SK-N-MC (cell line): ENCODE measurements at regions not wholly inside any gene's neighbourhood (a gene's known extent, or its start where the extent isn't known, plus 50 kb on each side); places are given as distances from the start of the nearest gene placed in this dataset.

Experiments
- DNase-seq: peaks from one replicate; pipeline ENCODE4 v3.0.0-alpha.2; 2011; ENCODE audit warnings: low read depth, low spot score
- H3K27ac ChIP-seq: fragments of 200-600 bp; sonication (generic); 2 replicates; pipeline ENCODE4 v1.5.1; 2016; ENCODE audit warnings: mixed run types
- H3K36me3 ChIP-seq: fragments of 200-600 bp; sonication (generic); 2 replicates; pipeline ENCODE4 v1.6.1; 2017; ENCODE audit warnings: antibody characterized with exemption, low read length, mixed read lengths; ENCODE audit not compliant: insufficient read depth
- H3K4me3 ChIP-seq: fragments of 200-600 bp; sonication (generic); 2 replicates; pipeline ENCODE4 v1.5.1; 2016
- H3K9ac ChIP-seq: fragments of 200-600 bp; sonication (generic); 2 replicates; pipeline ENCODE4 v1.8.0; 2017; ENCODE audit warnings: mixed run types, mixed read lengths; ENCODE audit not compliant: insufficient read length
- H3K9me3 ChIP-seq: fragments of 200-600 bp; sonication (generic); 2 replicates; pipeline ENCODE4 v1.6.1; 2017; ENCODE audit warnings: low read depth, mild to moderate bottlenecking, antibody characterized with exemption, low read length, moderate library complexity, mixed read lengths
- EZH2 ChIP-seq: fragments of 200-600 bp; sonication (generic); IDR thresholded peaks from one replicate; pipeline ENCODE4 v1.6.1; 2017; ENCODE audit warnings: antibody characterized with exemption
- FOXP2 ChIP-seq: optimal IDR thresholded peaks from 2 replicates; pipeline ENCODE3; 2011; ENCODE audit warnings: mild to moderate bottlenecking, moderate library complexity; ENCODE audit not compliant: insufficient read depth; ENCODE audit errors: extremely low read length, control extremely low read depth
- POLR2AphosphoS5 ChIP-seq: IDR thresholded peaks from 2 replicates; pipeline ENCODE4 v1.6.1; 2012; ENCODE audit warnings: mild to moderate bottlenecking, low read depth, low read length, borderline replicate concordance

DNA sequence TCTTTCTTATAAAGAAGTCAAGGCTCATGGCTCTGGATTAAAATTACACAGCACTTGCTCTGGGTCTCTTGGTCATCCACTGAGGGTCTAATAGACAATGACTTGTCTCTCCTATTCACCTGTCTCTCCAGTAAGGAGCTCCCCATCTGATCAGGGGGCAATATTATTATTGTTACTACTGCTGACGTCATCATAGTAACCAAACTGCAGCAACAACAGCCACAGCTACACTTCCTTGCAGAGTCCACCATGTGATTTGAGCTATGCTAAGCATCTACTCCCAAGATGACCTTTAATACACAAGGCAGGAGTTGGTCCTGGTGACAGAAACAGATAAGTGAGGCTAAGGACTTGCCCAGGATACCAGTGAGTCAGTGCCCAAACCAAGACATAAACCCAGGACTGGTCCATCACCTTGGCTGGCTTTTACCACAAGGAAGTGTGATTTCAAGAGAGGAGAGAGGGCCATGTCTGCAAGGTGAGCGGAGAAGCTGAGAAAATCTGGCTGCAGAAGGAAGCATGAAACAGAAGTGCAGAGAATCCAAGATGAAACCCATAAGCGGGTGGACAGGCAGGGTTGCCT is 602.5 kb downstream of the PTPRU start:
- H3K4me3 ChIP-seq = no peak overlapping the region
- H3K9me3 ChIP-seq = no peaks in the 10 kb centered on the region
- DNase-seq = no peak
- no peak overlapping the region for H3K9ac ChIP-seq
- no peak for TF ChIP-seq POLR2AphosphoS5
- no peak for TF ChIP-seq EZH2
- no peak for TF ChIP-seq FOXP2
- no peaks in the 10 kb centered on the region for H3K36me3 ChIP-seq
- no peak overlapping the region for H3K27ac ChIP-seq

DNA sequence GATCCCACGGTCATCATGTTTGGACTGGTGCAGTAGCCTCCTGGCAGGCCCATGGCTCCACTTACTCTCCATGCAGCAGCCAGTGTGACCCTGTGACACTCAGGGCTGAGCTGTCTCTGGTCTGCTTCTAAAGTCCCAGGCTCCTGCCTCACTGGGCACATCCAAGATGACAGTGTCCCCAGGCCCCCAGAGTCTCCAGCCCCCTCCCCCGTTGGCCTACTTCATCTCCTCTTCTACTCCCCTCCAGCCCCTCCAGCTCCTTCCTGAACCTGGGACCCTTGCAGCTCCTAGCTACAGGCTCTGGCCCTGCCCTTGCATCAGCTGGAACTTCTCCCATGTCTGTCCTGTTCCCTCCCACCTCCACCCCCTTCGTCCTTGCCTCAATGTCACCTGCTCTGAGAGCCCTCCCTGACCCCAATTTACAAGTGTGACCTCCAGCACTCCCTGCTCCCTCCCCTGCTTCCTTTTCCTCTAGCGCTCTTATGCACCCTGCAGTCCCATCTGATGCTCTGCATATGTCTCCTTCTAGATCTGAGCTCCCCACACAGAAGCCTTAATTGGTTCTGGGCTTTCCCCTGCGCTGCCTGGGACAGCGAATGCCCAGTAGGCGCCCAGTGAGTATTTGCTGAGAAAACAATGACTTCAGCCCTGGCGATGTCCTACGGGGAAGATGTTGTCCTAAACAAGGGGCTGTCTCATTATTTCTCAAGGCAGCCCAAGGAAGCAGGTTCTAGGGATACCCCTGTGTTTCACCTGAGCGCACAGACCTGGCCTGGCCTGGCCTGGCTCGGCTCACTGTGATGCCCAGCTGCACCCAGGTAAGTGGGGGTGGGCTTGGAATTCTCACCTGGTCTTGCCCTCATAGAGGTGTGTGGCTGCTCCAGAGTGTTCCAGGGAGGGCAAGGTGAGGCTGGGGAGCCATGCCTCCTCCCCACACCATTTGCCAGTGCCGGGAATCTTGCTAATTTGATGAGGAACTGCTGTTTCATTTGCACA is 600.6 kb downstream of the PTPRU start:
- Histone ChIP-seq H3K9me3 (no peaks in the 10 kb centered on the region), H3K9ac (no peak overlapping the region), H3K4me3 (no peak overlapping the region), H3K27ac (no peak overlapping the region), H3K36me3 (no peaks in the 10 kb centered on the region)
- DNase-seq = no peak
- no peak for TF ChIP-seq POLR2AphosphoS5
- no peak for TF ChIP-seq EZH2
- TF ChIP-seq FOXP2 = no peak

DNA sequence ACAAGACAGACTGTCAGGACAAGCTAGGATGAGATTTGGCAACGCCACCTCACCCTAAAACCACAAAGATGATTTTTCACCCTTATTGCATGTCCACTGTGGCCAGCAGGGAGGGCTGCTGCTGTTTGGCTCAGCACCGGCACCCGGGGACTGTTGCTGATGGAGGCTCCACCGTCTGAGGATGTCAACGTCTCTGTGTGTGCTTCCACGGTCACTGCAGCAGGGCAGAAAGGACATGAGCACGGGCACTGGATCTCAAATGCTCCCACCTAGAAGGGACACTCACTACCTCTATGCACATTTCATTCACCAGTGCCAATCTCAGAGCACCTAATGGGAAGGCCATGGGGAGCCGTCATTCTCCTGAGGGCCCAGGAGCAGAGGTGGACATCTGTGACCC is 599.6 kb downstream of the PTPRU start:
- Histone ChIP-seq H3K36me3 (no peaks in the 10 kb centered on the region), H3K9me3 (no peaks in the 10 kb centered on the region), H3K9ac (no peak overlapping the region), H3K4me3 (no peak overlapping the region), H3K27ac (no peak overlapping the region)
- DNase-seq = no peak
- TF ChIP-seq FOXP2 = no peak
- TF ChIP-seq POLR2AphosphoS5 = no peak
- no peak for TF ChIP-seq EZH2

DNA sequence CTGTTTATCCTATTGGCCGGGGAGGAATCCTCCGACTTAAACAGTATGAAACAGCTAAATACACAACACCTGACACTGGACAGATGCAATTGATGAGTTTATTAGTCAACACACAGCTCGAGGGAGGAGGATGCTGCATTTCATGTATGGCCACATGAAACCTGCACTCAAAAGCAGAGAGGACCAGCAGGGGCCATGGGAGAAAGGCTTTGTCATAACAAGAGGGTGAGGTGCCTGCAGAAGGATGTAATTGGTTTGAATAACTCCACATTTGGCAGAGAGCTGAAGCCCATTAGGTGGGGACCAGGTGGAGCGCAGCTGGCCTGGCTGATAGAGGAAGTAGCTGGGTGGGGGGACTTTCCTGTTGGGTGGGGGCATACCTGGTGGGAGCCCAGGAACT is 599.1 kb downstream of the PTPRU start:
- no peak for DNase-seq

DNA sequence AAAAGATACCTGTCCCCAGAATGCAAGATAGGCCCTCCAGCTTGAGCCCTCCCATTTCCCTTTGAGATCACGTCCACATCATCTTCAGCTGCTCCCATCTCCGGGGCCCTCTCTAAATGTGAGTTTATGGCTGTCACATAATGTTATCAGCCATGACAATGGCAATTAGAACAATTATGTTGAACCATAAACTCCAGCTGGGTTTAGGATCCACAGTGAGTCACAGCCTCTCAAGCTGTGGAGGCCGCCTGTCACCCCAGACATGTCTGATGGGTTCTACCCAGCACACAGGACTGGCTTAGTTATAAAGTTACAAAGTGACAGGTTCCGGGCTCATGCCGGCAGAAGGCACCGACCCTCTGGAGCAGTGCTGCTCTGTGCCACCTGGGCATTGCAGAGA is 597.3 kb downstream of the PTPRU start:
- H3K27ac ChIP-seq = no peak overlapping the region
- H3K36me3 ChIP-seq = no peaks in the 10 kb centered on the region
- H3K4me3 ChIP-seq = no peak overlapping the region
- no peak for DNase-seq
- no peak overlapping the region for H3K9ac ChIP-seq
- TF ChIP-seq FOXP2 (no peak), EZH2 (no peak)
- H3K9me3 ChIP-seq = no peaks in the 10 kb centered on the region

More for the DNA sequence above, 599.1 kb downstream of the PTPRU start:
- H3K36me3 ChIP-seq = no peaks in the 10 kb centered on the region
- no peaks in the 10 kb centered on the region for H3K9me3 ChIP-seq
- no peak overlapping the region for H3K27ac ChIP-seq
- H3K9ac ChIP-seq = no peak overlapping the region
- no peak for TF ChIP-seq POLR2AphosphoS5
- TF ChIP-seq EZH2 = no peak
- TF ChIP-seq FOXP2 = no peak
- H3K4me3 ChIP-seq = no peak overlapping the region

DNA sequence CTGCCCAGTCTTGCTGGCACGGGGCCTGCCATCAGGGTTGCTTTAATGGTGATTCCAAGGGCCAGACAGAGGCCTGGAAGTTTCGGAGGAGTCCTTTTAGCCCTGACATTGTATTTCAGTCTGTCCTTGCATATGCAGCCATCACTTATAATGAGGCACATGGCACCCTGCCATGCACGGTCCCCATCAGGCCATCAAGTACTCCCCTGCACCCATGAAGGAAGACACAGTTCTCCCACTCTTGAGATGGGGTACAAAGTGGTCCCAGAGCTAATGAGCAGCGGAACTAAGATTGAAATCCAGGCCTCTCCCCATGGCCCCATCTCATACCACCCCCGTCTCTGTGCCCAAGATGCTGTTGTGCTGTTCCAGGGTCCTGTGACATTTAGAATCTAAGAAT is 596.6 kb downstream of the PTPRU start:
- TF ChIP-seq POLR2AphosphoS5 (no peak), FOXP2 (no peak), EZH2 (no peak)
- H3K4me3 ChIP-seq = no peak overlapping the region
- no peaks in the 10 kb centered on the region for H3K9me3 ChIP-seq
- no peak for DNase-seq
- H3K27ac ChIP-seq = no peak overlapping the region
- no peaks in the 10 kb centered on the region for H3K36me3 ChIP-seq
- no peak overlapping the region for H3K9ac ChIP-seq

DNA sequence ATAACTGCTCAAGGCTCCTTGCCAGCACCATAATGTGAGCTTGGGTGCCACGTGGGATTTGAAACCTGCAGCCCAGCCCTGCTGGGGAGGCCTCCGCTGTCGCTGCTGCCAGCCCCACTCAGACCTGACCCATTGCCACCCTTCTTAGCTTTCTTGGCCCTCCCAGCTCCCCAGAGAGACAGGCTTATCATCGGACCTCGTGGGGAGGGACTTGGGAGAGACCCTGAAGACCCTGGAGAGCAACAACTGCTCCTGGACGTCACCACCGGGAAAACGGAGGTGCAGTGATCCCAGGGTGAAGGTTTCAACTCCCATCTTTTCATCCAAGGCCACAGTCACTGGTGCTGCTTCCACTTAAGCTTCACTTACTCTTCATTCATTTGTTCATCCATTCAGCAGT is 596.1 kb downstream of the PTPRU start:
- no peak for DNase-seq
- TF ChIP-seq EZH2 = no peak
- no peak for TF ChIP-seq POLR2AphosphoS5
- no peak for TF ChIP-seq FOXP2
- no peak overlapping the region for H3K27ac ChIP-seq
- no peak overlapping the region for H3K4me3 ChIP-seq
- no peak overlapping the region for H3K9ac ChIP-seq
- no peaks in the 10 kb centered on the region for H3K9me3 ChIP-seq
- H3K36me3 ChIP-seq = no peaks in the 10 kb centered on the region

DNA sequence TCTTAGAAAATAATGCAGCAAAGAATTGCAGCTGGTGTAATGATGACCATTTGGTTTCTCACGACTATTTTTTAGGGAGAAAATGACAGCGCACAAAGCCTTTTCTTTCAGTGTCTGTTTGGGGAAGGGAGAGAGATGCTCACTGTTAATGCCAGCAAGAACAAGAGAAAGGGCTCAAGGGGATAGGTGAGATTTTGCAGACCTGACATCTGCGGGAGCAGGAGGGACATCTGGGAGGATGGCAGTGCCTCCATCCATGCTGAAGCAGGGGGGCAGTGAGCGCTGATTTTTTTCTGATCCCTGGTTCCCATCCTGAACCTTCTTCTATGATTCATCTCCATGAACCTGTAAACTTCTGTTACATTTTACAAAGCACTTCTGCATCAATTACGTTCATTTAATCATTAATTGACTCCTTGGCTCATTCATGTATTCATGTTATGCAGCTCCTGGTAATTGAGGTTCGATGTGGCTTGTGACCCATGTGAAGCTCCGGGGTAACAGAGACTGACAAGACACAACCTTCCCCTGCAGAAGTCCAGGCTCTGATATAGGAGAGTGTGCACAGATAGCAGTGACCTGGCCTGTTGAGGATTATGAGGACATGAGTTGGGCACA is 595.3 kb downstream of the PTPRU start:
- H3K9ac ChIP-seq = no peak overlapping the region
- no peak overlapping the region for H3K27ac ChIP-seq
- TF ChIP-seq EZH2 (no peak), POLR2AphosphoS5 (no peak), FOXP2 (no peak)
- DNase-seq = no peak
- H3K9me3 ChIP-seq = no peaks in the 10 kb centered on the region
- H3K4me3 ChIP-seq = no peak overlapping the region
- no peaks in the 10 kb centered on the region for H3K36me3 ChIP-seq
